ENCODE measurements at regions not wholly inside any gene's neighbourhood (a gene's known extent, or its start where the extent isn't known, plus 50 kb on each side); places are given as distances from the start of the nearest gene placed in this dataset.

DNA sequence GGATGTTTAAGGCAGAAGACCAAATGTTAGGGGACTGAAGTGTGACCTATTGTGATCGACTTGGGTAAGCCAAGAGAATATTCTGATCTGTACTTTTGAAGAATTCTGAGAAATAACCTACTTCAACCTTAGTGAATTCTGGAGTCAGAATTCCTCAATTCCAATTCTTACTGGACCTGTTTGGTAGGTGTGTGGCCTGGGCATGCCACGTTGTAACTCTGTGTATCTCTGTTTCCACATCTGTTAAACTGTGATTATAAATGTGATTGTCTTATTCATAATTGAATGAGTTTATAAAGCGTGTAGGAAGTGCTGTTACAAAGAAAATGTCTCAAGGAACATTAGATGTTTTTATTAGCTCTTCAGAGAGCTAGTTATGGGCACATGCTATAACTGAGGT, 64.5 kb downstream of the TUSC1 start:
- TF ChIP-seq CTCF (IDR thresholded peaks at IDR 0.05) = no peak
- H3K4me1 Mint-ChIP-seq (ENCODE audit: low read depth) = no peaks in the 10 kb centered on the region
- H3K27me3 Mint-ChIP-seq (ENCODE audit: low read depth) = peaks cover 6% of the 10 kb centered on the region
- no peaks in the 10 kb centered on the region for H3K9me3 Mint-ChIP-seq (ENCODE audit: low read depth)
- no peaks in the 10 kb centered on the region for H3K36me3 Mint-ChIP-seq (ENCODE audit: low read depth)
- no peak for DNase-seq (ENCODE audit: low spot score)
- no peak overlapping the region for H3K27ac Mint-ChIP-seq (ENCODE audit: unreplicated experiment)
- H3K4me3 Mint-ChIP-seq (ENCODE audit: unreplicated experiment) = no peak overlapping the region

DNA sequence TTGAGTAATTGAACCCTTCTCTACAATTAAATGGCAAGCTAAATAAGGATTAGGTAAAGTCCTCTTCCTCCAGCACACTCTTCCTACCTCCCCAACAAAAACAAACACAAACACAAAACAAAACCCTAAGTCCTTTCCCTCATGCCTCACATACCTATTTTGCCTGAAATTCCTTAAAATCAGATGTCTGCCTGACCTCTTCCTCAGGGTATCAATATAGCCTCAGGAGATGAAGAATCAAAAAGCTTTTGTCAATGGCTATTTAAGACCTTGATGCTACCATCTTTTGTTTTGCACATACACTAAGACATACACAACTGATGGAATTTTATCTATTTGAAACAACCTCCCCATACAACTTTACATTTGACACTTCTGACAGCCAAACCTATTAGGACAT, 75.1 kb downstream of the TUSC1 start:
- TF ChIP-seq CTCF (IDR thresholded peaks at IDR 0.05) = no peak
- Mint-ChIP-seq H3K4me1 (ENCODE audit: low read depth) (no peaks in the 10 kb centered on the region), H3K36me3 (ENCODE audit: low read depth) (no peaks in the 10 kb centered on the region), H3K27me3 (ENCODE audit: low read depth) (peaks cover 5% of the 10 kb centered on the region), H3K4me3 (ENCODE audit: unreplicated experiment) (no peak overlapping the region), H3K9me3 (ENCODE audit: low read depth) (no peaks in the 10 kb centered on the region), H3K27ac (ENCODE audit: unreplicated experiment) (no peak overlapping the region)
- DNase-seq (ENCODE audit: low spot score) = no peak

DNA sequence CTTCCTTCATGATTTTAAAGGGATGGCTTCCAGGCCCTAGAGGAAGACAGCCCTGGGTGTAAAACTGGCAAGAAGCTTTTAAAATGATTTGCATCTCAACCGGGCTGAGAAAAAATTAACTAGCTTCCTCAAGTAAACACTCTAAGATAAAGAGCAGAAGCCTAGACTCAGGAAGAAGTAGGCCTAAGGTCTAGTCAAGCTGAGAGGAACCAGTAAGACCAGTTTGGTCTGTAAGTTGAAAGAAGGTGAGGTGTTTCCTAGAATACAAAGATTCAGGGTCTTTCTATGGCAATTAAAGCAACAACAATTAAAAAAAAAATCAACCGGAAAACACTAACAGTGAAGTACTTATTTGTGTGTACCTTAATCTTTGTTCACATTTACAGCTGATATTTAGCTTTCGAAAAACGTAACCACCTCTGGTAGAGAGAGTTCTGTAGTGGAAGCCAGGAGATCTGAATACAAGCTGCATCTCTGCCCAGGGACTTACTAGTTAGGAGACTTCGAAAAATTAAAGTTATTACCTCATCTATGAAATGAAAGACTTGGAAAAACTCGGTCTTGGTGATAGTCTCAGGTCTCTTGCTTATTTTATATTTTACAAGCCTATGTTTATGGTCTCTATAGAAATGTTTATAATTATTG, 75.7 kb downstream of the TUSC1 start:
- no peak overlapping the region for H3K27ac Mint-ChIP-seq (ENCODE audit: unreplicated experiment)
- no peaks in the 10 kb centered on the region for H3K4me1 Mint-ChIP-seq (ENCODE audit: low read depth)
- no peak for DNase-seq (ENCODE audit: low spot score)
- H3K36me3 Mint-ChIP-seq (ENCODE audit: low read depth) = no peaks in the 10 kb centered on the region
- H3K27me3 Mint-ChIP-seq (ENCODE audit: low read depth) = peaks cover 5% of the 10 kb centered on the region
- no peak for TF ChIP-seq CTCF (IDR thresholded peaks at IDR 0.05)
- no peaks in the 10 kb centered on the region for H3K9me3 Mint-ChIP-seq (ENCODE audit: low read depth)
- H3K4me3 Mint-ChIP-seq (ENCODE audit: unreplicated experiment) = no peak overlapping the region

- no peak for TF ChIP-seq CTCF (IDR thresholded peaks at IDR 0.05)
- peaks cover 5% of the 10 kb centered on the region for H3K27me3 Mint-ChIP-seq (ENCODE audit: low read depth)
- no peak overlapping the region for H3K4me3 Mint-ChIP-seq (ENCODE audit: unreplicated experiment)
These were observed 77.7 kb downstream of the TUSC1 start for GRCh38 chr9:25600501-25600900.

DNA sequence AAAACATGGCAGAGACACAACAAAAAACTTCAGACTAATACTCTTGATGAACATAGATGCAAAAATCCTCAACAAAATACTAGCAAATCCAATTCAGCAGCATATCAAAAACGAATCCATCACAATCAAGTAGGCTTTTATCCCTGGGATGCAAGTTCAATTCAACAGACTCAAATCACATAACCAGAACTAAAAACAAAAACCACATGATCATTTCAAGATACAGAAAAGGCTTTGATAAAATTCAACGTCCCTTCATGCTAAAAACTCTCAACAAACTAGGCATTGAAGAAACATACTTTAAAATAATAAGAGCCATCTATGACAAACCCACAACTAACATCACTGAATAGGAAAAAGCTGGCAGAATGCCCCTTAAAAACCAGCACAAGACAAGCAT, 93.6 kb downstream of the TUSC1 start:
- Mint-ChIP-seq H3K4me3 (ENCODE audit: unreplicated experiment) (no peak overlapping the region), H3K27me3 (ENCODE audit: low read depth) (no peaks in the 10 kb centered on the region), H3K36me3 (ENCODE audit: low read depth) (no peaks in the 10 kb centered on the region), H3K27ac (ENCODE audit: unreplicated experiment) (no peak overlapping the region), H3K4me1 (ENCODE audit: low read depth) (no peaks in the 10 kb centered on the region), H3K9me3 (ENCODE audit: low read depth) (peaks cover 14% of the 10 kb centered on the region)
- no peak for DNase-seq (ENCODE audit: low spot score)
- no peak for TF ChIP-seq CTCF (IDR thresholded peaks at IDR 0.05)

More at GRCh38 chr9:25600501-25600900, 77.7 kb downstream of the TUSC1 start:
- no peaks in the 10 kb centered on the region for H3K4me1 Mint-ChIP-seq (ENCODE audit: low read depth)
- no peak for DNase-seq (ENCODE audit: low spot score)
- no peaks in the 10 kb centered on the region for H3K36me3 Mint-ChIP-seq (ENCODE audit: low read depth)
- H3K27ac Mint-ChIP-seq (ENCODE audit: unreplicated experiment) = no peak overlapping the region
- peaks cover 8% of the 10 kb centered on the region for H3K9me3 Mint-ChIP-seq (ENCODE audit: low read depth)
